HEK293T (cell line): ENCODE measurements at regions not wholly inside any gene's neighbourhood (a gene's known extent, or its start where the extent isn't known, plus 50 kb on each side); places are given as distances from the start of the nearest gene placed in this dataset.

ENCODE experiments used
- BHLHE40 ChIP-seq: fragments of 450-650 bp; IDR thresholded peaks from 2 replicates; pipeline ENCODE4 v1.6.1; 2016; ENCODE audit warnings: mild to moderate bottlenecking, moderate library complexity, borderline replicate concordance
- ELF4 ChIP-seq: fragments of 450-650 bp; IDR thresholded peaks from 2 replicates; pipeline ENCODE4 v1.6.1; 2017; ENCODE audit warnings: antibody characterized with exemption
- SUZ12 ChIP-seq: fragments of 450-650 bp; IDR thresholded peaks from 2 replicates; pipeline ENCODE4 v1.6.1; 2016; ENCODE audit warnings: mild to moderate bottlenecking

GRCh38 chr13:21996049-21996448 lies 325.2 kb downstream of the FGF9 start:
- TF ChIP-seq ELF4 (no peak), SUZ12 (no peak), BHLHE40 (no peak)
